Mucosa of rectum (tissue), 2 donors: ENCODE measurements at regions not wholly inside any gene's neighbourhood (a gene's known extent, or its start where the extent isn't known, plus 50 kb on each side); places are given as distances from the start of the nearest gene placed in this dataset.

ENCODE experiments used
- H3K27ac ChIP-seq, 2 donors: one replicate each; pipeline ENCODE4 v1.7.0; 2013; ENCODE audit warnings: inconsistent platforms in 2 of 2, low read depth in 2 of 2, low read length in 2 of 2
- H3K27me3 ChIP-seq, 2 donors: one replicate each; pipeline ENCODE4 v1.7.0; 2013; ENCODE audit warnings: low read length in 2 of 2; ENCODE audit not compliant: control insufficient read depth in 2 of 2, insufficient read depth in 2 of 2
- H3K36me3 ChIP-seq, 2 donors: one replicate each; pipeline ENCODE4 v1.7.0; 2013; ENCODE audit warnings: low read length in 2 of 2; ENCODE audit not compliant: control insufficient read depth in 2 of 2, insufficient read depth in 2 of 2
- H3K4me1 ChIP-seq, 2 donors: one replicate each; pipeline ENCODE4 v1.7.0; 2013; ENCODE audit warnings: low read length in 2 of 2, mild to moderate bottlenecking in 1 of 2; ENCODE audit not compliant: control insufficient read depth in 2 of 2, insufficient read depth in 2 of 2
- H3K4me3 ChIP-seq, 2 donors: one replicate each; pipeline ENCODE4 v1.7.0; 2013; ENCODE audit warnings: low read length in 2 of 2
- H3K9ac ChIP-seq, 2 donors: one replicate each; pipeline ENCODE4 v1.7.0; 2013; ENCODE audit warnings: low read length in 2 of 2, low read depth in 1 of 2, mild to moderate bottlenecking in 1 of 2
- H3K9me3 ChIP-seq, 2 donors: one replicate each; pipeline ENCODE4 v1.7.0; 2013; ENCODE audit warnings: low read length in 2 of 2; ENCODE audit not compliant: control insufficient read depth in 2 of 2
- donor health status: healthy.
- donor health status: Normal muscosa, but diverticular disease.

- Histone ChIP-seq H3K36me3 (no peaks in the 10 kb centered on the region), H3K9me3 (no peaks in the 10 kb centered on the region), H3K4me3 (no peak overlapping the region), H3K4me1 (no peaks in the 10 kb centered on the region), H3K27me3 (no peaks in the 10 kb centered on the region), H3K27ac (no peak overlapping the region), H3K9ac (no peak overlapping the region)
Measured at GRCh38 chr6:15779726-15780125, 116.9 kb upstream of the DTNBP1 start.

GRCh38 chr6:15776458-15776980 is 113.7 kb upstream of the DTNBP1 start:
- no peaks in the 10 kb centered on the region for H3K4me1 ChIP-seq
- H3K36me3 ChIP-seq = no peaks in the 10 kb centered on the region
- H3K9me3 ChIP-seq = no peaks in the 10 kb centered on the region
- H3K4me3 ChIP-seq = no peak overlapping the region
- H3K27me3 ChIP-seq = no peaks in the 10 kb centered on the region
- H3K9ac ChIP-seq = no peak overlapping the region
- no peak overlapping the region for H3K27ac ChIP-seq

GRCh38 chr6:15775741-15776140 is 112.9 kb upstream of the DTNBP1 start:
- Histone ChIP-seq H3K27ac (no peak overlapping the region), H3K9ac (no peak overlapping the region), H3K4me1 (no peaks in the 10 kb centered on the region)

GRCh38 chr6:15775076-15775634 is 112.3 kb upstream of the DTNBP1 start:
- H3K9me3 ChIP-seq = no peaks in the 10 kb centered on the region
- H3K36me3 ChIP-seq = no peaks in the 10 kb centered on the region
- no peak overlapping the region for H3K27ac ChIP-seq
- no peaks in the 10 kb centered on the region for H3K4me1 ChIP-seq
- H3K4me3 ChIP-seq = no peak overlapping the region
- H3K9ac ChIP-seq = no peak overlapping the region
- H3K27me3 ChIP-seq = no peaks in the 10 kb centered on the region

More at GRCh38 chr6:15775741-15776140, 112.9 kb upstream of the DTNBP1 start:
- Histone ChIP-seq H3K27me3 (no peaks in the 10 kb centered on the region), H3K4me3 (no peak overlapping the region), H3K9me3 (no peaks in the 10 kb centered on the region), H3K36me3 (no peaks in the 10 kb centered on the region)

GRCh38 chr6:15773806-15774410 is 111.1 kb upstream of the DTNBP1 start:
- Histone ChIP-seq H3K27ac (no peak overlapping the region), H3K9me3 (no peaks in the 10 kb centered on the region), H3K27me3 (no peaks in the 10 kb centered on the region), H3K36me3 (no peaks in the 10 kb centered on the region), H3K4me1 (no peaks in the 10 kb centered on the region), H3K4me3 (no peak overlapping the region), H3K9ac (no peak overlapping the region)

- Histone ChIP-seq H3K27me3 (no peaks in the 10 kb centered on the region), H3K9ac (no peak overlapping the region), H3K36me3 (no peaks in the 10 kb centered on the region), H3K4me3 (no peak overlapping the region), H3K27ac (no peak overlapping the region), H3K9me3 (no peaks in the 10 kb centered on the region), H3K4me1 (no peaks in the 10 kb centered on the region)
Measured at GRCh38 chr6:15770347-15771143, 107.7 kb upstream of the DTNBP1 start.

- no peak overlapping the region for H3K27ac ChIP-seq
- no peaks in the 10 kb centered on the region for H3K4me1 ChIP-seq
- H3K27me3 ChIP-seq = no peaks in the 10 kb centered on the region
- H3K4me3 ChIP-seq = no peak overlapping the region
- H3K9ac ChIP-seq = no peak overlapping the region
- no peaks in the 10 kb centered on the region for H3K9me3 ChIP-seq
- H3K36me3 ChIP-seq = no peaks in the 10 kb centered on the region
Measured at GRCh38 chr6:15769511-15770018, 106.7 kb upstream of the DTNBP1 start.

GRCh38 chr6:15768999-15769398 is 106.2 kb upstream of the DTNBP1 start:
- Histone ChIP-seq H3K36me3 (no peaks in the 10 kb centered on the region), H3K27me3 (no peaks in the 10 kb centered on the region), H3K4me1 (peaks cover 2 to 4% of the 10 kb centered on the region in 2 donors), H3K4me3 (no peak overlapping the region), H3K27ac (no peak overlapping the region), H3K9me3 (no peaks in the 10 kb centered on the region), H3K9ac (no peak overlapping the region)

- no peaks in the 10 kb centered on the region for H3K9me3 ChIP-seq
- peaks cover 5% of the 10 kb centered on the region in 2 donors for H3K4me1 ChIP-seq
- no peaks in the 10 kb centered on the region for H3K36me3 ChIP-seq
- no peak overlapping the region for H3K27ac ChIP-seq
- no peak overlapping the region for H3K9ac ChIP-seq
- H3K4me3 ChIP-seq = no peak overlapping the region
- no peaks in the 10 kb centered on the region for H3K27me3 ChIP-seq
Measured at GRCh38 chr6:15763837-15764236, 101.0 kb upstream of the DTNBP1 start.

GRCh38 chr6:15763364-15763763 is 100.5 kb upstream of the DTNBP1 start:
- no peak overlapping the region for H3K4me3 ChIP-seq
- no peaks in the 10 kb centered on the region for H3K27me3 ChIP-seq
- no peak overlapping the region for H3K27ac ChIP-seq
- H3K9me3 ChIP-seq = no peaks in the 10 kb centered on the region
- no peak overlapping the region for H3K9ac ChIP-seq
- peaks cover 5% of the 10 kb centered on the region in 2 donors for H3K4me1 ChIP-seq
- H3K36me3 ChIP-seq = no peaks in the 10 kb centered on the region
